ENCODE measurements at regions not wholly inside any gene's neighbourhood (a gene's known extent, or its start where the extent isn't known, plus 50 kb on each side); places are given as distances from the start of the nearest gene placed in this dataset.

- TF ChIP-seq SIN3A (IDR thresholded peaks at IDR 0.05; ENCODE audit: low read depth) (no peak), EZH2 (IDR thresholded peaks at IDR 0.05) (no peak), RAD21 (IDR thresholded peaks at IDR 0.05; ENCODE audit: low read depth) (no peak)
These were observed 542.3 kb downstream of the BCOR start (continued) for GRCh38 chrX:39555431-39555830.

GRCh38 chrX:39556056-39556455, 541.7 kb downstream of the BCOR start:
- H3K4me1 ChIP-seq (ENCODE audit: control insufficient read depth in 1 of 2, insufficient read depth in 2 of 2, low read length in 2 of 2), result no peaks in the 10 kb centered on the region
- no TSS peak for BruUV-seq (replicated peaks)
- no peak overlapping the region for H2AFZ ChIP-seq (ENCODE audit: low read depth, low read length, poor library complexity, severe bottlenecking)
- no peak overlapping the region for H3K4me3 ChIP-seq (replicated peaks in 1 of 2; ENCODE audit: low read depth in 1 of 2, low read length in 2 of 2)
- no peaks in the 10 kb centered on the region for H3K79me2 ChIP-seq (ENCODE audit: insufficient read depth, low read length)
- no peaks in the 10 kb centered on the region for H3K9me2 ChIP-seq (ENCODE audit: insufficient read depth)
- intact Hi-C loops (cut with micrococcal nuclease), result no loop called here
- H3K9ac ChIP-seq (ENCODE audit: low read length), result no peak overlapping the region
- DNase-seq (ENCODE audit: low read depth, low spot score), result no peak
- H3K27me3 ChIP-seq (ENCODE audit: insufficient read depth, low read length), result peaks cover under 1% of the 10 kb centered on the region; the same call in 1 of the 2 replicates
- no peaks in the 10 kb centered on the region for H3K36me3 ChIP-seq (ENCODE audit: control insufficient read depth in 1 of 2, insufficient read depth in 2 of 2, low read length in 2 of 2)
- ChIA-PET CTCF (no interaction called here), RAD21 (ENCODE audit: low non-redundant PET in 1 of 2, low total read pairs in 2 of 2, uncharacterized antibody in 2 of 2, unreplicated experiment in 2 of 2) (no interaction called here), POLR2A (no interaction called here)
- no peak for TF ChIP-seq YY1 (IDR thresholded peaks at IDR 0.05; ENCODE audit: extremely low read depth, insufficient replicate concordance, low read depth, low read length)
- no peak for TF ChIP-seq ELF1 (IDR thresholded peaks at IDR 0.05; ENCODE audit: borderline replicate concordance, low read depth)
- TF ChIP-seq SIN3A (IDR thresholded peaks at IDR 0.05; ENCODE audit: low read depth), result no peak
- TF ChIP-seq EZH2phosphoT487 (IDR thresholded peaks at IDR 0.05; ENCODE audit: borderline replicate concordance), result no peak
- H3K27ac ChIP-seq (ENCODE audit: low read depth, low read length), result no peak overlapping the region
- H3K9me3 ChIP-seq (ENCODE audit: control insufficient read depth in 1 of 2, insufficient read depth in 1 of 2, low read depth in 1 of 2, low read length in 2 of 2), result no peaks in the 10 kb centered on the region
- ATAC-seq, result no peak
- H4K20me1 ChIP-seq (ENCODE audit: insufficient read depth), result no peaks in the 10 kb centered on the region
- no peak overlapping the region for H3K4me2 ChIP-seq (ENCODE audit: low read length)

- ChIA-PET CTCF (no interaction called here), POLR2A (no interaction called here), RAD21 (ENCODE audit: low non-redundant PET in 1 of 2, low total read pairs in 2 of 2, uncharacterized antibody in 2 of 2, unreplicated experiment in 2 of 2) (no interaction called here)
- intact Hi-C loops (cut with micrococcal nuclease), result no loop called here
- H3K27me3 ChIP-seq (ENCODE audit: insufficient read depth, low read length), result no peaks in the 10 kb centered on the region
- no peaks in the 10 kb centered on the region for H4K20me1 ChIP-seq (ENCODE audit: insufficient read depth)
- H3K4me2 ChIP-seq (ENCODE audit: low read length), result no peak overlapping the region
- no peaks in the 10 kb centered on the region for H3K79me2 ChIP-seq (ENCODE audit: insufficient read depth, low read length)
- H3K4me3 ChIP-seq (replicated peaks in 1 of 2; ENCODE audit: low read depth in 1 of 2, low read length in 2 of 2), result no peak overlapping the region
- DNase-seq (ENCODE audit: low read depth, low spot score) (no peak), ATAC-seq (no peak)
- H3K4me1 ChIP-seq (ENCODE audit: control insufficient read depth in 1 of 2, insufficient read depth in 2 of 2, low read length in 2 of 2), result no peaks in the 10 kb centered on the region
- H3K27ac ChIP-seq (ENCODE audit: low read depth, low read length), result no peak overlapping the region
- H3K9me3 ChIP-seq (ENCODE audit: control insufficient read depth in 1 of 2, insufficient read depth in 1 of 2, low read depth in 1 of 2, low read length in 2 of 2), result no peaks in the 10 kb centered on the region
- H3K9ac ChIP-seq (ENCODE audit: low read length), result no peak overlapping the region
- no peaks in the 10 kb centered on the region for H3K36me3 ChIP-seq (ENCODE audit: control insufficient read depth in 1 of 2, insufficient read depth in 2 of 2, low read length in 2 of 2)
- no peaks in the 10 kb centered on the region for H3K9me2 ChIP-seq (ENCODE audit: insufficient read depth)
- BruUV-seq (replicated peaks), result no TSS peak
- H2AFZ ChIP-seq (ENCODE audit: low read depth, low read length, poor library complexity, severe bottlenecking), result no peak overlapping the region
- no peak for TF ChIP-seq POLR2AphosphoS5 (IDR thresholded peaks at IDR 0.05; ENCODE audit: low read depth, low read length)
- TF ChIP-seq EGR1 (IDR thresholded peaks at IDR 0.05; ENCODE audit: low read depth), result no peak
- TF ChIP-seq CEBPB (IDR thresholded peaks at IDR 0.05; ENCODE audit: low read depth), result no peak
- TF ChIP-seq FOSL1 (IDR thresholded peaks at IDR 0.05; ENCODE audit: low read depth), result no peak
- TF ChIP-seq JUND (IDR thresholded peaks at IDR 0.05), result no peak
- no peak for TF ChIP-seq ZBTB33 (IDR thresholded peaks at IDR 0.05; ENCODE audit: extremely low read depth, insufficient replicate concordance, low read length)
- TF ChIP-seq ATF3 (IDR thresholded peaks at IDR 0.05), result no peak
- no peak for TF ChIP-seq SIN3A (IDR thresholded peaks at IDR 0.05; ENCODE audit: low read depth)
- no peak for TF ChIP-seq MAX (IDR thresholded peaks at IDR 0.05)
- no peak for TF ChIP-seq SP1 (IDR thresholded peaks at IDR 0.05; ENCODE audit: low read depth)
- TF ChIP-seq EZH2phosphoT487 (IDR thresholded peaks at IDR 0.05; ENCODE audit: borderline replicate concordance), result no peak
- no peak for TF ChIP-seq ELF1 (IDR thresholded peaks at IDR 0.05; ENCODE audit: borderline replicate concordance, low read depth)
- no peak for TF ChIP-seq RAD21 (IDR thresholded peaks at IDR 0.05; ENCODE audit: low read depth)
These were observed 538.5 kb downstream of the BCOR start for GRCh38 chrX:39559229-39559628.

Measured in HCT116 (cell line).